Karpas-422 (cell line): ENCODE measurements at regions not wholly inside any gene's neighbourhood (a gene's known extent, or its start where the extent isn't known, plus 50 kb on each side); places are given as distances from the start of the nearest gene placed in this dataset.

ENCODE experiments used
- DNase-seq: peaks from one replicate; pipeline ENCODE4 v3.0.0-alpha.2; 2015
- H2AFZ ChIP-seq: fragments of 200-600 bp; sonication (generic); 2 replicates; pipeline ENCODE4 v1.6.1; 2014; ENCODE audit warnings: antibody characterized with exemption, low read length, mixed read lengths
- H3K27ac ChIP-seq: fragments of 200-600 bp; sonication (generic); 2 replicates; pipeline ENCODE4 v1.5.1; 2014; ENCODE audit warnings: mild to moderate bottlenecking, low read length, moderate library complexity
- H3K27me3 ChIP-seq: fragments of 200-600 bp; sonication (generic); 2 replicates; pipeline ENCODE4 v1.6.1; 2014; ENCODE audit warnings: low read length, mixed read lengths
- H3K36me3 ChIP-seq: fragments of 200-600 bp; sonication (generic); 2 replicates; pipeline ENCODE4 v1.6.1; 2014; ENCODE audit warnings: low read length, mixed read lengths; ENCODE audit not compliant: insufficient read depth
- H3K4me1 ChIP-seq: fragments of 200-600 bp; sonication (generic); 2 replicates; pipeline ENCODE4 v1.6.1; 2014; ENCODE audit warnings: mild to moderate bottlenecking, low read length, mixed read lengths
- H3K4me2 ChIP-seq: fragments of 200-600 bp; sonication (generic); 2 replicates; pipeline ENCODE4 v1.6.1; 2014; ENCODE audit warnings: low read length, low read depth, mild to moderate bottlenecking; ENCODE audit not compliant: poor library complexity, severe bottlenecking
- H3K4me3 ChIP-seq: fragments of 200-600 bp; sonication (generic); 2 replicates; pipeline ENCODE4 v1.5.1; 2014; ENCODE audit warnings: mild to moderate bottlenecking, antibody characterized with exemption, low read length, mixed read lengths
- H3K79me2 ChIP-seq: fragments of 200-600 bp; sonication (generic); 2 replicates; pipeline ENCODE4 v1.6.1; 2014; ENCODE audit warnings: mild to moderate bottlenecking, low read length, mixed read lengths
- H3K9ac ChIP-seq: fragments of 200-600 bp; sonication (generic); 2 replicates; pipeline ENCODE4 v1.6.0; 2014; ENCODE audit warnings: low read length
- H3K9me2 ChIP-seq: fragments of 200-600 bp; sonication (generic), shearing (Covaris generic); replicated peaks from 2 replicates; pipeline ENCODE4 v1.6.0; 2014; ENCODE audit warnings: mild to moderate bottlenecking, low read length, moderate library complexity; ENCODE audit not compliant: insufficient read depth
- H3K9me3 ChIP-seq: fragments of 300-700, 200-600 bp; sonication (generic); 2 replicates; pipeline ENCODE4 v1.6.1; 2014; ENCODE audit warnings: low read length, mixed read lengths
- H4K20me1 ChIP-seq: fragments of 200-600 bp; sonication (generic); 2 replicates; pipeline ENCODE4 v1.6.1; 2014; ENCODE audit warnings: mild to moderate bottlenecking, antibody characterized with exemption, low read length, low read depth; ENCODE audit not compliant: insufficient read depth

DNA sequence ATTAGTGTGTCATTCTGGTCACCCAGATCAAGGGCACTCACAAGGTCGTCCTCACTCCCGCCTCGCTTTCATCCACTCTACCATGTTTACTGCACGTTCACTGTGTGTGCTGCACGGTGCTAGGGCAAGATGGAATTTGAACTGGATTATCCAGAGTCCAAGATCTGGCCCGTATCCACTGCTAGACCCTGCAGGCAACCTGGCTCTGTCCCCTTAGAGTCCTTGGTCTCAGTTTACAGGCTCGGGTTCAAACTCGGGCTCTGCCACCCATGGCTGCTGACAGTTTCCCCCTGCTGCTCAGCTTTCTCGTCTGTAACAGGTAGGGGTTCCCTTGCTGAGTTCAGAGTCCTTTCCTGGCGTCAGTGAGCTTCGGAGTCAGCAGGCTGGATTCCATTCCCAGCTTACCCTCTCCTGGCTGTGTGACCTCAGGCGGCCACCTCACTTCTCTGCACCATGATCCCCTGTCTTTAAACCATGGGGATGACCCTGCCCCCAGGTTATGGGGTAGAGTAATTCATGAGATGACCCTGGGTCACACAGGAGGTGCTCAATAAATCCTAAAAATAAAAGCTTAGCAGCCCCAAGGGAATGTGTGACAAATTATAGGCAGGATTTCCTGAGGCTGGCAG is 79.6 kb upstream of the SLC6A6 start:
- H3K4me2 ChIP-seq, result no peak overlapping the region
- DNase-seq, result no peak
- no peak overlapping the region for H3K9ac ChIP-seq
- no peaks in the 10 kb centered on the region for H3K79me2 ChIP-seq
- no peaks in the 10 kb centered on the region for H3K27me3 ChIP-seq
- H4K20me1 ChIP-seq, result no peaks in the 10 kb centered on the region
- H3K4me1 ChIP-seq, result peaks cover 15% of the 10 kb centered on the region
- H3K27ac ChIP-seq, result no peak overlapping the region
- H3K9me2 ChIP-seq, result no peaks in the 10 kb centered on the region
- H3K36me3 ChIP-seq, result no peaks in the 10 kb centered on the region
- H3K4me3 ChIP-seq, result no peak overlapping the region
- no peak overlapping the region for H2AFZ ChIP-seq
- no peaks in the 10 kb centered on the region for H3K9me3 ChIP-seq

GRCh38 chr3:14323401-14324223 is 78.8 kb upstream of the SLC6A6 start:
- no peaks in the 10 kb centered on the region for H3K9me3 ChIP-seq
- H3K9me2 ChIP-seq, result no peaks in the 10 kb centered on the region
- H3K27ac ChIP-seq, result no peak overlapping the region
- no peaks in the 10 kb centered on the region for H3K79me2 ChIP-seq
- no peak for DNase-seq
- no peak overlapping the region for H3K4me2 ChIP-seq
- no peak overlapping the region for H3K9ac ChIP-seq
- no peaks in the 10 kb centered on the region for H3K36me3 ChIP-seq
- peaks cover 15% of the 10 kb centered on the region for H3K4me1 ChIP-seq
- H2AFZ ChIP-seq, result no peak overlapping the region
- no peaks in the 10 kb centered on the region for H3K27me3 ChIP-seq
- H3K4me3 ChIP-seq, result no peak overlapping the region
- no peaks in the 10 kb centered on the region for H4K20me1 ChIP-seq

DNA sequence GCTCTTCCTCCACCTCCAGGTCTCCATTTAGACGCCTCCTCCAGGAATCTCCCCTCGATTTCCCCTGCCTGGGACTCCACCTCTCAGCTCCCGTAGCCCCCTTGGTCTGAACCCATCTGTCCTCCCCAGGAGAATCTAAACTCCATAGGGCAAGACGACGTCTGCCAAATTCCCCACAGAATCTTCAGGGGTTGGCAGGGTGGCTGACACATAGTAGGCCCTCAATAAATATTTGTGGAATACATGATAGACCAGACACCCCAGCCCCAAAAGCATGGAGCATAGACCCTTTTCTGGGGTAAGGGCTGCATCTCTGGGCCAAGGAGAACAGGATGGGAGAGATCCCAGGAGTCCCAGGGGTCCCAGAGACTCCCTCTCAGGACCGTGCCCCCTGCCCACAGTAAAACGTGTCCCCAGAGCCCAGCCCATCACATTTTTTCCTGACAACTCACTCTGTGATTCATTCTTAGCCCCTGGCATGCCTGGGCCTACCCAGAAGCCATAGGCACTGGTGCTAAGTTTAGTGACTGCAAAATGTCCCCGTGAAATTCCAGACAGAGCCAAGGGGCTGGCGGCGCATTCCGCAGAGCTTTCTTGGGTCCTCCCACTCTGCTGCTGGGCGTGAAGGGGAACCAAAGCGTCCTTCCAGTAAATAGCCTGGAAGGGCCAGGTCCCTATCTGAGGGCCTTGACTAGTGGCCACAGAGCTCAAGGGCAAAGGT is 78.0 kb upstream of the SLC6A6 start:
- Histone ChIP-seq H2AFZ (no peak overlapping the region), H3K9me2 (no peaks in the 10 kb centered on the region), H3K4me3 (no peak overlapping the region), H3K36me3 (no peaks in the 10 kb centered on the region), H4K20me1 (no peaks in the 10 kb centered on the region), H3K27ac (no peak overlapping the region), H3K4me2 (no peak overlapping the region), H3K9me3 (no peaks in the 10 kb centered on the region), H3K4me1 (peaks cover 13% of the 10 kb centered on the region), H3K79me2 (no peaks in the 10 kb centered on the region), H3K27me3 (no peaks in the 10 kb centered on the region), H3K9ac (no peak overlapping the region)
- no peak for DNase-seq

GRCh38 chr3:14328422-14328821 is 74.0 kb upstream of the SLC6A6 start:
- Histone ChIP-seq H3K27ac (no peak overlapping the region), H4K20me1 (no peaks in the 10 kb centered on the region), H3K79me2 (no peaks in the 10 kb centered on the region), H3K27me3 (no peaks in the 10 kb centered on the region), H3K4me3 (no peak overlapping the region), H3K4me2 (no peak overlapping the region), H3K9me3 (no peaks in the 10 kb centered on the region), H3K9ac (no peak overlapping the region), H3K4me1 (peaks cover 6% of the 10 kb centered on the region), H3K9me2 (no peaks in the 10 kb centered on the region), H3K36me3 (no peaks in the 10 kb centered on the region), H2AFZ (no peak overlapping the region)
- no peak for DNase-seq

GRCh38 chr3:14329116-14329830 is 73.1 kb upstream of the SLC6A6 start:
- no peak for DNase-seq
- H3K4me2 ChIP-seq, result no peak overlapping the region
- no peaks in the 10 kb centered on the region for H3K27me3 ChIP-seq
- no peak overlapping the region for H3K9ac ChIP-seq
- peaks cover 6% of the 10 kb centered on the region for H3K4me1 ChIP-seq
- H3K4me3 ChIP-seq, result no peak overlapping the region
- H3K79me2 ChIP-seq, result no peaks in the 10 kb centered on the region
- H4K20me1 ChIP-seq, result no peaks in the 10 kb centered on the region
- H2AFZ ChIP-seq, result no peak overlapping the region
- H3K27ac ChIP-seq, result no peak overlapping the region
- no peaks in the 10 kb centered on the region for H3K36me3 ChIP-seq
- H3K9me2 ChIP-seq, result no peaks in the 10 kb centered on the region
- no peaks in the 10 kb centered on the region for H3K9me3 ChIP-seq

DNA sequence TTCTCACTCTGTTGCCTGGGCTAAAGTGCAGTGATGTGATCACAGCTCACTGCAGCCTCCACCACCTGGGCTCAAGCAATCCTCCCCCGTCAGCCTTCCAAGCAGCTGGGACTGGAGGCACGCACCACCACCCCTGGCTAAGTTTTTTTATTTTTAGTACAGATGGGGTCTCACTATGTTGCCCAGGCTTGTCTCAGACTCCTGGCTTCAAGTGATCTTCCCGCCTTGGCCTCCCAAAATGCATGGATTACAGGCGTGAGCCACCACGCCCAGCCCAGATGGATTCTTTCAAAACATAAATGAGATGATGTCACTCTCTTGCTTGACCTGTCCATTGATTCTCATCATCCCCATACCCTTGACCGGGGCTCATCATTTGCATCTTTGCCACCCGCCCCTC is 72.6 kb upstream of the SLC6A6 start:
- Histone ChIP-seq H3K36me3 (no peaks in the 10 kb centered on the region), H3K4me2 (no peak overlapping the region), H3K9me2 (no peaks in the 10 kb centered on the region), H3K79me2 (no peaks in the 10 kb centered on the region), H3K27ac (no peak overlapping the region), H3K9ac (no peak overlapping the region), H3K9me3 (no peaks in the 10 kb centered on the region), H2AFZ (no peak overlapping the region), H4K20me1 (no peaks in the 10 kb centered on the region), H3K27me3 (no peaks in the 10 kb centered on the region), H3K4me3 (no peak overlapping the region), H3K4me1 (peaks cover 6% of the 10 kb centered on the region)
- DNase-seq, result no peak

DNA sequence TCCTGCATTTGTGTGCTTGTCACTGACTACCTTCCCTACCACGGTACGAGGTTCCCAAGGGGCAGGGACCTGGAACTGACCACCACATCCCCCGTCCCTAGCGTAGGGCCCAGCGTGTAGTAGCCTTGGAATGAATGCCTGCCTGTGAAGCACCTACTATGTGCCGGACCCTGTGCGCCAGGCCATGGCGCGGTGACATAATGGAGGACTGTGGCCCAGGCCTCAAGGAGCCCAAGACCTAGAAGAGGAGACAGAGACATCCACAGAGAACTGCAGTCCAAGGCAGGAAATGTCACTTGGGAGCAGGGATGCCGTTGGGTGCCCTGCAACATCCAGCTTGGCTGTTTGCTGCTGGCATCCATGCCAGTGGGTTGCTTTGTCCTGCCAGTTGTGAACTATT is 71.9 kb upstream of the SLC6A6 start:
- no peak overlapping the region for H3K4me2 ChIP-seq
- no peaks in the 10 kb centered on the region for H3K36me3 ChIP-seq
- no peak overlapping the region for H3K9ac ChIP-seq
- DNase-seq, result no peak
- no peaks in the 10 kb centered on the region for H3K9me3 ChIP-seq
- no peaks in the 10 kb centered on the region for H3K79me2 ChIP-seq
- no peak overlapping the region for H2AFZ ChIP-seq
- no peaks in the 10 kb centered on the region for H4K20me1 ChIP-seq
- peaks cover 6% of the 10 kb centered on the region for H3K4me1 ChIP-seq
- H3K4me3 ChIP-seq, result no peak overlapping the region
- H3K9me2 ChIP-seq, result no peaks in the 10 kb centered on the region
- no peaks in the 10 kb centered on the region for H3K27me3 ChIP-seq
- H3K27ac ChIP-seq, result no peak overlapping the region

DNA sequence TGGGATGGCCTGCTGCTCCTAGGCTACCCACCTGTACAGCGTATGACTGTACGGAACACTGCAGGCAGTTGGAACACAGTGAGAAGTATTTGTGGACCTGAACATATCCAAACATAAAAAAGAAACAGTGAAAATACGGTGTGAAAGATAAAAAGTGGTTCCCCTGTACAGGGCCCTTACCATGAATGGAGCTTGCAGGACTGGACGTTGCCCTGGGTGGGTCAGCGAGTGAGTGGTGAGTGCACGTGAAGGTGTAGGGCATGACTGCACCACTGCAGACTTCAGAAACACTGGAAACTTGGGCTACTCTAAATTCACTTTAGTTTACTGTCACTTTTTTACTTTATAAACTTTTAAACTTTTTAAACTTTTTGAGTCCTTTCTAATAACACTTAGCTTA is 71.2 kb upstream of the SLC6A6 start:
- H2AFZ ChIP-seq, result no peak overlapping the region

More for the DNA sequence above, 71.2 kb upstream of the SLC6A6 start:
- H3K79me2 ChIP-seq, result no peaks in the 10 kb centered on the region
- H3K36me3 ChIP-seq, result no peaks in the 10 kb centered on the region
- no peak overlapping the region for H3K4me2 ChIP-seq
- no peak overlapping the region for H3K27ac ChIP-seq
- H4K20me1 ChIP-seq, result no peaks in the 10 kb centered on the region
- H3K4me3 ChIP-seq, result no peak overlapping the region
- H3K9me2 ChIP-seq, result no peaks in the 10 kb centered on the region
- H3K4me1 ChIP-seq, result peaks cover 8% of the 10 kb centered on the region
- no peak for DNase-seq
- no peak overlapping the region for H3K9ac ChIP-seq
- H3K27me3 ChIP-seq, result no peaks in the 10 kb centered on the region
- no peaks in the 10 kb centered on the region for H3K9me3 ChIP-seq
